Tibial nerve (tissue), 3 donors: ENCODE measurements at regions not wholly inside any gene's neighbourhood (a gene's known extent, or its start where the extent isn't known, plus 50 kb on each side); places are given as distances from the start of the nearest gene placed in this dataset.

Source experiments
- POLR2A ChIP-seq, 2 donors: fragments of 450-650 bp; IDR thresholded peaks; one replicate each; pipeline ENCODE4 v1.6.1; 2017; ENCODE audit warnings: antibody characterized with exemption in 2 of 2, mild to moderate bottlenecking in 2 of 2, moderate library complexity in 2 of 2
- TF ChIP-seq, protein P1 (sequence below), 5 experiments: fragments of 200-600 bp in 3 of 5; fragments of 450-650 bp in 2 of 5; sonication (generic) in 3 of 5; IDR thresholded peaks; one replicate each; pipeline ENCODE4 v1.5.1; 2016 to 2019; ENCODE audit warnings: antibody characterized with exemption in 5 of 5, mild to moderate bottlenecking in 3 of 5, moderate library complexity in 2 of 5

- TF ChIP-seq, protein P1, sequence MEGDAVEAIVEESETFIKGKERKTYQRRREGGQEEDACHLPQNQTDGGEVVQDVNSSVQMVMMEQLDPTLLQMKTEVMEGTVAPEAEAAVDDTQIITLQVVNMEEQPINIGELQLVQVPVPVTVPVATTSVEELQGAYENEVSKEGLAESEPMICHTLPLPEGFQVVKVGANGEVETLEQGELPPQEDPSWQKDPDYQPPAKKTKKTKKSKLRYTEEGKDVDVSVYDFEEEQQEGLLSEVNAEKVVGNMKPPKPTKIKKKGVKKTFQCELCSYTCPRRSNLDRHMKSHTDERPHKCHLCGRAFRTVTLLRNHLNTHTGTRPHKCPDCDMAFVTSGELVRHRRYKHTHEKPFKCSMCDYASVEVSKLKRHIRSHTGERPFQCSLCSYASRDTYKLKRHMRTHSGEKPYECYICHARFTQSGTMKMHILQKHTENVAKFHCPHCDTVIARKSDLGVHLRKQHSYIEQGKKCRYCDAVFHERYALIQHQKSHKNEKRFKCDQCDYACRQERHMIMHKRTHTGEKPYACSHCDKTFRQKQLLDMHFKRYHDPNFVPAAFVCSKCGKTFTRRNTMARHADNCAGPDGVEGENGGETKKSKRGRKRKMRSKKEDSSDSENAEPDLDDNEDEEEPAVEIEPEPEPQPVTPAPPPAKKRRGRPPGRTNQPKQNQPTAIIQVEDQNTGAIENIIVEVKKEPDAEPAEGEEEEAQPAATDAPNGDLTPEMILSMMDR (IDR thresholded peaks at IDR 0.05), result no peak
- TF ChIP-seq POLR2A (IDR thresholded peaks at IDR 0.05), result no peak
Observed at GRCh38 chr5:92106808-92107207, 723.7 kb upstream of the ARRDC3 start.
